ENCODE measurements at regions not wholly inside any gene's neighbourhood (a gene's known extent, or its start where the extent isn't known, plus 50 kb on each side); places are given as distances from the start of the nearest gene placed in this dataset. TPM values are rescaled to one million over a fixed set of nuclear protein-coding genes. Genes with fewer than 3 reads are reported as not detected.

Small RNA genes in the stretch of these regions (small RNA-seq; reads per million reads assigned to genes)
- not detected for gene MIR4719 (ENCODE audit: low read depth)

All from mesenchymal stem cell (in vitro differentiated cells and primary cell).